GM18867 (cell line): ENCODE measurements at regions not wholly inside any gene's neighbourhood (a gene's known extent, or its start where the extent isn't known, plus 50 kb on each side); places are given as distances from the start of the nearest gene placed in this dataset.
"Not testable (repeated sequence)": the region's sequence is repeated elsewhere in the genome, so short reads cannot be mapped to it uniquely, and the experiment has no call there.

Source experiments
- ATAC-seq: cut with Tn5 transposase; IDR thresholded peaks from one replicate; pipeline ENCODE4 v1.9.1; 2021; ENCODE audit warnings: mild to moderate bottlenecking, moderate library complexity; ENCODE audit not compliant: unreplicated experiment

DNA sequence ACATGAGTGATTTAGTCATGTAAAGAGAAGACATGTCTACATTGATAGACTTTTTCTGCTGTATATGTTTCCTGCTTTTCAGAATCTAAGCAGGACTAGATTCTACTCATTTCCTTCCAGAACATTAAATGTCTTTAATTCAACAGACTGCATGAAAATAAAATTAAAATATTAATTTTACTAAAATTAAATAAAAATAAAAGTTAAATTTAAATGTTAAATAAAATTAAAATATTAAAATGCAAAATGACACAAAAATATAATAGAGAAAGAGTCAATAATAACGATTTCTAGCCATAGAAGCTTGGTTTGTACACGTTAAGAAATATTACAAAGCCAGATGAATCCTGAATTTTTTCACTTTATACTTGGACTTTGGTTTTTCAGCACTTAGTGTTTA is 552.8 kb upstream of the NR5A2 start:
- no peak for ATAC-seq

DNA sequence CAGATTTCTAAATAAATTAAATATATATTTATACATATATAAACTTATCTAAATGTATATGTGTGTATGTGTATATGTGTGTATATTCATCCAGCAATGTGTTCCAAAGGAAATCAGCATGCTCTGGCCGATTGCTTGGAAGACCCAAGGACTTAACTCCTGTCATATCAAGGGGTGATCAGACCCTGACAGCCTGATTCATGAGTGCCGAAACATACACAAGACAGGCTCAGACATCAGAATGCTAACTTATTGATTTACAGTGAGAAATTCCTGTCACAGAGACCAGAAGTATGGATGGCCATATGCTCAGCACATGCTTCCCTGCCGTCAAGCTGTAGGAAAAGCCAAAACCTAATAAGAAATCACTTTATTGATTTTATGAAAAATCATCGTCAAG is 545.1 kb upstream of the NR5A2 start:
- ATAC-seq, result no peak

DNA sequence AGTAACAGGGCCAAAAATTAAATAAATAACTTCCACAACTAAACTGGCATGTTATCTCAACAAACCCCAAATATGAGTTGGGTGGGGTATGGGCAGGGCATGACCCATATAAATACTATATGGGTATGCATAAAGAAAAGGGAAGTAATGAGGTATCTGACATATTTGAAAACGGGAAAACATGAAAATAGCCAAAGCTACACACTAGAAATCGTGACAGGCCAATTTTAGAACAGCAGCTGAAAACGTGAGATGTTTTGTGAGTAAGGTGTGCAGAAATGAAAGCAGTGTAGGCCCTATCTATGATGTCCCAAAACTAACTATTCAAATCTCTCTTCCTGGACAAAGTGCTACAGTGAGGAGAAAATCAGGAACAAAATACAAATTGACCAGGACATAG is 537.9 kb upstream of the NR5A2 start:
- no peak for ATAC-seq

DNA sequence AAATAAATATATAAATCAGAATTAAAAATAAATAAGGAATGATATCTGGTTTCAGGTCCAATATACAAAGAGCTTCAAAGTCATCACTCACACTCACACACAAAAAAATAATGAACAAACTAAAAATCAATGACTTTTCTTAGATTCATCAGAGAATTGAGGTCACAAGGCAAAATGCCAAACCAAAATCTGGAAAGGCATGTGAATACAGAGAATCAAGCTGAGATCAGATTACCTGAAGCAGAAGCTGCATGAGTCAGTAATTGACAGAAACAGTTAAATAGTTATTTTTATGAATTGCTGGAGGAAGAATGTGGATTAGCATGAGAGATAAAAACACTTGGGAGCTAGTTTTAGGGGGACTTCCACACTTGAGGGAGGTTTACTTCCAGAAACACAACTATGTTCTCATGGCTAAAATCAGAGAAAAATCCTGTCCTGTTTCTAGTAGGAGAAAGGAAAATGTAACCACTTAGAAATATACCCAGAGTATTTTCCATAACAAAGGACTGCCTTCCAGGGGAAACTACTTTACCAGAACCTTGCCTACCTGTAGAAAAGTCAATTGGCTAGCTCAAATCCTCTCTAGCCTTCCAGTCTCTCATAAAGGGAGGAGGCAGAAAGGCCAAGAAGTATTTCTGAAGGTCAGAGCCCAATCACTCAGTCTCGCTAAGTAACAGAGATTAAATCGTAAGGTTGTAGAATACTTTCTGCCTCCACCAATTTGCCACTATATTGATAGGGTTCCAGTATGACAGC is 536.6 kb upstream of the NR5A2 start:
- no peak for ATAC-seq

DNA sequence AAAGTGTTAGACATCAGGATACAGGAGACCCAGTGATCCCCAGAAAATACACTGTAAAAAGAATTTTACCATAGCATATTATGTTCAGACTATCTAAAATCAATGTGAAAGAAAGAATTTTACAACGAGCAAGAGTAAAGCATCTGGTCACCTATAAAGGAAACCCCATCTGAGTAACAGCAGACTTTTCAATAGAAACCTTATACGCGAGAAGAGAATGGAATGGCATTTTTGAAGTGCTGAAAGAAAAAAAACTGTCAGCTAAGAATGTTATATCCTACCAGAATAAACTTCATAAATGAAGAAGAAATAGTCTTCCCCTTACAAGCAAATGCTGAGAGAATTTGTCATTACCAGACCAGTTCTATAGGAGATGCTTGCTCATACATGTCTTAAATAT is 532.1 kb upstream of the NR5A2 start:
- no peak for ATAC-seq

DNA sequence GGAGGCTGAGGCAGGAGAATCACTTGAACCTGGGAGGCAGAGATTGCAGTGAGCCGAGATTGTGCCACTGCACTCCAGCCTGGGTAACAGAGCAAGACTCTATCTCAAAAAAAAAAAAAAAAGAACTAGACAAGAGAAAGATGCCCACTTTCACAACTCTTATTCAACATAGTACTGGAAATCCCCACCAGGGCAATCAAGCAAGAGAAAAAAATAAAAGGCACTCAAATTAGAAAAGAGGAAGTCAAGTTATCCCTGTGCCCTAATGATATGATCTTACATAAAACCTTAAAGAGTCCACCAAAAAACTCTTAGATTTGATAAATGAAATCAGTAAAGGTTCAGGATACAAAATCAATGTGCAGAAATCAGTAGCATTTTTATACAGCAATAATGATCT is 528.7 kb upstream of the NR5A2 start:
- not testable (repeated sequence) for ATAC-seq

DNA sequence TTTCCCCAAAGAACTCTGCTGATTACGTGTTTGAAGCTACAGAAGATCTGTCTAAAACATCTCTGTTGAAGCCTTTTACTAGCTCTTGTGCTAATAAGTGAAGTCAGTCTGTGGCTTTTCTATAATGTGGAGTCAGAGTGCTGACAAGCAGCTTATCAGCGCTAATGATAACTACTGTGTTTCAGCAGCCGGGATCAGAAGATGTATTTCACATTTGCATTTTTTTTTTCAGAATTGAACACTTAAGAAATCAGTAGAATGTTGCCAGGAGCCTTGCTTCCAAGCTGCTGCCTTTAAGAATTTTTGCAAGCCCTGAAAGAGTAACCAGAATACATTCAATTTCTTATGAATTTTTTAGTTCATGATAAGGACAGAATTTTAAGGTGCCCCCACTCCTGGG is 519.4 kb upstream of the NR5A2 start:
- no peak for ATAC-seq

DNA sequence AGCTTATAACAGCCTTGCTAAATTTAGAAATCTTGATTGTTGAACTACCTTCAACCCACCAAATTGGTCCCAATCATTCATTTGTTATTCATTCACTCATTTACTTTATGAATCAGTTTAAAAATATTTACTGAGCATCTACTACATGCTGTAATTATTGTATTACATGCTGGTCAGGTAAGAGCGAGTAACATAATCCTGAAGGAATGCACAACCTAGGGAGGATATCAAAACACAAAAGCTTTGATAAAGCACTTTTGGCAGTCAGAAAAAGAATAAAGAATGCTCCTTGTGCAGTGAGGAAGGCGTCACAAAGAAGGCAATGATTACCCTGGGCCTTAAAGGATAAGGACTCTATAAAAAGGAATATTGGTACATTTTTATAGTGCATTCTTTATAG is 518.9 kb upstream of the NR5A2 start:
- no peak for ATAC-seq

DNA sequence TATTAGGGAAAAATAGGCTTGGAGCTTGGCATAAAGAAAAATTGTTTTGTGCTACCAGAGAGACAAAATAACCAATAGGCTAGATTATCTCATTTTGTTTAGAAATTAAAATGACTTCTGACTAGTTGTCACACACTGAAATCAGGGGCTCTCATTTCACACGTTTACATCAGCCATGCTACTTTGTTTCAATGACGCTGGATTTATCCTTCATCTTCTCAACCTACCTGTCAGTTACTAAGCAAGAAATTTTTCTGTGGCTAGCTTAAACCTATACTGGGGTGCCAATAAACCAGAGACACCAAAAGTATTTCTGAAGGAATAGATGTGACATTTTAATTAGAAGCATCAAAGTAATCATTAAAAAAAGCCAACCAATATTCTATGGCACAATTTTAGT is 518.1 kb upstream of the NR5A2 start:
- no peak for ATAC-seq

DNA sequence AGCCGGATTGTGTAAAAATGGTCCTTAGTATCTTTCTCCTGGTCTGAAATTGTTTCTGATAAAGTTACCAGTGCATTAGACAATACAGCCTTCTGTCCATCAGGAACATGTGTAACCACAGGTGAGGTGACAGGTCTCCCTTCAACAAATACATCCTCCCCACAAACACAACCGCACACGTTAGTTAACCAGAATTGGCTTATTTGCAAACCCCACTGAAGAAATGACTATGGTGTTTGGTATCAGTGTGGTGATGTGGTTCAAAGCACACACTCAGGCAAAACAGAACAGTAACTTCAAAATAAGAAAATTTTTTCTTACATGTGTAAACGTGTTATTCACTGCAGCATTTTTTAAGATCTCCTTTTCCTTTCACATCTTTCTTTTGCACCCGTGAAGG is 517.2 kb upstream of the NR5A2 start:
- peak; percentile 90 for ATAC-seq

DNA sequence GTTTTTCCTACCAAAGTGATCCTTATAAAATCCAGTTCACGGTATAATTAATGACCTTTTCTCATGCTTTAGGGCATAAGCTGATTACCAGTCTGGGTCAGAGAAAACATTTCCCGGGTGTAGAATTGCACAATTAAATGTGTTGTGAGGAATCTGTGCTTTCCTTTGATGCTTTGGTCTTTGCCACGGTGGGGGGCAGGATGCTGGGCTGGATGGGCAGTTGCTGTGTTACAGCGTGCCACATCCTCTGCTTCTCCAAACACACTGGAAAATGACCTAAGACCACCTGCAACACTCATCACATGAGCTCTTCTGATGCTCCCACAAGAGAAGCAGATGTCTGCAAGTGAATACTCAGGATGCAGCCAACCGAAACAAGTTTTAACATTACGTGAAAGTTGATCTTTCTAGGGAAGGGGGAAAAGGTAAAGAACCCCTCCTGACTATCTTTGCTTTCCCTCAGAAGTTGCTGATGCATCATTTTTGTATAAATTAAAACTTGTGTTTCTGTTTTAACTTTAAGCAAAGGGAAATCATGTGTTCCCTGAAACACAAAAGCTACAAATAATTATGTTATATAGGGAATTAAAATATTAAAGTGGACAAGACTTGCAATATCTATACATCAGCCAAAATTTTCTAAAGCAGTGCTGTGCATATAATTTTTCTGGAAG is 515.3 kb upstream of the NR5A2 start:
- no peak for ATAC-seq

DNA sequence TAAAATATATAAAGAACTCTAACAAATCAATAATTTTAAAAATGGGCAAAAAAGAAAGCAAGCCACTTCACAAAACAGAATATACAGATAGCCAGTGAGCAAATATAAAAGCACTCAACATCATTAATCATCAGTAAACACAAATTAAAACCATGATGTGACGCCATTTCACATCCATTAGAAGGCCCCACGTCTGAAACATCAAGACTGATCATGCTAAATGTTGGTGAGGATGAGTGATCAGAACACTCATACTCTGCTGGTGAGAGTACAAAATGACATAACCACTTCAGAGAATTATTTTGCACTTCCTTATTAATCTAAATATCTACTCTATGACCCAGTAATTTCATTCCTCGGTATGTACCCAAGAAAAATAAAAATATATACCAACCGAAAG is 512.2 kb upstream of the NR5A2 start:
- ATAC-seq, result no peak

DNA sequence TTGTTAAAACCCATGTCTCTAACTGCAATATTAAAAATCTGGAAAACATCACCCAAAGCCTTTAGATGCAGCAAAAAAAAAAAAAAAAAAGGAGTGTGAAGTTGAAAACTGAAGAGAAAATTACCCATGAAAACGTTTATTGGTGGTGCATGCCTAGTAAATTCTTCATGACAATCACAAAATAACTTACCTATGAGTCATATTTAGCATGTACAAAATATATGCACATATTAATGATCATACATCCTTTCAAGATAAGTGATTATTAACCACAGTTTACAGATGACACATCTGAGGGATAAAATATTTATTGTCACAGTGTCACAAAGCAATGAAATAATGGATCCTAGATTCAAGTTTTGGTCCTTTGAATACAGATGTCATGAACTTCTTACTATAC is 505.2 kb upstream of the NR5A2 start:
- ATAC-seq, result no peak

DNA sequence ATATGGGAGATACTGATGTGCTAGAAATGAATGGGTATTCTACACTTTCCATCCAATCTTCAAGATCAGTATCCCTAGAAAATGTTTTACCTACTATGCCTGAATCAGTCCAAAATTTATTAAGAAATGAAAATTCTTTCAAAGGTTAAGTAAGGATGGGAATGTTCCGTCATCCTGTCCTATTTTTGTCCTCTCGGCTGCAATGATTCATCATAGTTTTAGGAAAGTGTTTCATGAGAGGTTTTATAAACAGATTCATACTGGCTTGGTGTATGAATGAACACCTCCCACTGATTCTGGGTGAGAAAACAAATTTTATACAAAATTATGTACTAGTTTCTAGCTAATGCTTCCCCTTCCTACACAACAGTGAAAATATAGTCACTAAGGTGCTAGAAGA is 504.6 kb upstream of the NR5A2 start:
- no peak for ATAC-seq

DNA sequence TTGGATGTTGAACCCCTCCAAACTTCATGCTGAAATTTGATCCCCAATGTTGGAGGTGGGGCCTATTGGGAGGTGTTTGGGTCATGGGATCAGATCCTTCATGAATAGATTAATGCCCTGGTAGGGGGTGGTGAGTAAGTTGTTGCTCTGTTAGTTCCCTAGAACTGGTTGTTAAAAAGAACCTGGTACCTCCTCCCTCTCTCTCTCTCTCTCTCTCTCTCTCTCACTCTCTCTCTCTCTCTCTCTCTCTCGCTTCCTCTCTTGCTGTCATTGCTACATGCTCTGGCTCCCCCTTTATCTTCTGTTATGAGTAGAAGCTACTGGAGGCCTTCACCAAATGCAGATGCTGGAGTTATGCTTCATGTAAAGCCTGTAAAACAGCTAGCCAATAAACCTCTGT is 498.2 kb upstream of the NR5A2 start:
- no peak for ATAC-seq

DNA sequence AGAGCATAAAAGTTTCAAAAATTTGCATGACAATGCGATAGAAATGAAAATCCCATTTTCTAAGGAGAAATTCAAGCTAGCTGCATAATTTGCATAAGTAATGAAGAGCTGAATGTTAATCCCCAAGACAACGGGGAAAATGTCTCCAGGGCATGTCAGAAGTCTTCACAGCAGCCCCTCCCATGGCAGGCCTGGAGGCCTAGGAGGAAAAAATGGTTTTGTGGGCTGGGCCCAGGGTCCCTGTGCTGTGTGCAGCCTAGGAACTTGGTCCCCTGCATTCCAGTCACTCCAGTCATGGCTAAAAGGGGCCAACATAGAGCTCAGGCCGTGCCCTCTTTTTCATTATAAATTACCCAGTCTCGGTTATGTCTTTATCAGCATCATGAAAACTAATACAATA is 494.1 kb upstream of the NR5A2 start:
- not testable (repeated sequence) for ATAC-seq

DNA sequence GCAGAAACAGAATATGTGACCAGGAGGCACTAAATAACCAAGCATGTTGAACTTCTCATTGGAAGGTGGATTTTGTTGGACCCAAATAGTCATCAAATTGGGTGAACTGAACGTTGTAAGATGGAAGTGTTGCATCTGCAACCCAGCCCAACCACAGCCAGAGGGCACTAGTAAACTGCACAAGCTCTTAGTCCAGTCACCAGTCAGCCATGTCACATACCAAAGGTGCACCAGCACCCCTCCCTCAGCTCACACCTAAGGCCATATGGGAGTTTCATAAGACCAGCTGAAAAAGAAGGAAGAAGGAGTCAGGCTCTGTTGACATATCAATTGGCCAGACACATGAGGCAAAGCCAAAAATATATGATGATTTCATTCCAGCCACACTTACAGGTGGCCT is 481.7 kb upstream of the NR5A2 start:
- peak; percentile 67 for ATAC-seq

DNA sequence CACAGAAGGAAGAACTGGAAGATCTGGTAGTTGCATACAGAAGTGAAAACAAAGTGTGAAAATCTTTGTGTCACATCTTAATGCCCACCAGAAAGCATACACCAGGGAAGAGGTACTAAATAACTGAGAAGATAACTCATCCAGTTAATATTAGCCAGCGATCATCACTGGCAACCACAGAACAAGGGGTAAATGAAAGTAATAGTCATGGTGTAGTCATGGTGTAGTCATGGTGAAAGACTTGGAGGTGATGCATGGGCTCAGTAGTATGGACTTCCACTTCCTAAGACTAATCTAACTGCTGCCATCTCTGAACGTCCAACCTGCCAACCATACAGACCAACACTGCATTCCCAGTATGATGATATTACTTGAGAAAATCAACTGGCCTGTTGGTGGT is 481.2 kb upstream of the NR5A2 start:
- peak; percentile 63 for ATAC-seq

DNA sequence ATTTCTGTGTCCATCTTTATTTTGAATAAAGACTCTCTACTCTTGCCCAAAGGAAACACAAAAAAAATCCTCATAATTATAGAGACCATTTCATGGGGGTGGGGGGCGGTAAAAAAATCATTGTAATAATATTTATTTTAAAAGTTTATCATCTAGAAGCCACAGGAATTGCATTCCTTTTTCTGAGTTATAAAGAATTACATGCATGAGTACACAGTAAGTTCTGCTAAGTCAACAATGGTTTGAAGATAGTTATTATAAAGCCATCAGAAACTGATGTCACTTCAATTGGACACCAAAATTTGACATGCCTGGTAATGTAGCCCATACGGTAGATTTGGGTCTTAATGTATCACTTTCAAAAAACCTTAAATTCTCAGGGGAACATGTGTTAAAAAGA is 478.1 kb upstream of the NR5A2 start:
- ATAC-seq, result no peak

DNA sequence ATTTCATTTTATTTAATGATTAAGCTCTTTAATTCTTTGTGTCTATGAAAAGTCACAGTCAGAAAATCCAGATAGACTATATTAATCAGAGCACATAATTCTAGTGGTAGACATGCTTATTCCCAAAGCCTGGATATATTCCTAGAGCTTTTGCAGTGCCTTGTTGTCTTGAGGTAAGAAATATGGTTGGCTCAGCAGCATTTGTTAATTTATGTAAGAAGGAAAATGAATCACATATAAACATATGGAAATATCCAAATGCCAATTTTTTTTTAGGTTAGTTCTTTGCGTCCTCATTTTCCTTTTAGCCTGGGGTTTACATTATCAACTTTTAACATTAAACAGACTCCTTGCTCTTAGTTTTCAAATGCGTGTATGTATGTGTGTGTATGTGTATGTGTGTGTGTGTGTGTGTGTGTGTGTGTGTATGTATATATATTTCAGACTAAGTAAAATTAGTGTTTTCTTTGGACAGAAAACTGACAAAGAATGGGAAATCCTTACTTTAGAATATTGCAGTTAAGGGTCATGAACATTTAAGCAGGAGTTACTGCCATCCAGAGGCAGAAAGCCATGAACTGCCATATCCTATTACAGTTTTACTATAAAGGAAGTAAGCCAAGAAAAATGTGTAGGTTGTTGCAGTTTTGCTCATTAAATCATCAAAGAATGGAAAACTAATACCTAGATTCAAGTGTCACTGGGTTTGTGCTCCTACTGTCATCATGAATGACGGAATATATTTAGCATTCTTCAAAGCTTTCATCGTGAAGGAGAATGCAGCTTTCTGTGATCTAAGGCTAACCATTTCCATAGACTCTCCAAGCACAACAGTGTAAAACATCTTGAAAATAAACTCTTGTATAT is 477.1 kb upstream of the NR5A2 start:
- ATAC-seq, result no peak

DNA sequence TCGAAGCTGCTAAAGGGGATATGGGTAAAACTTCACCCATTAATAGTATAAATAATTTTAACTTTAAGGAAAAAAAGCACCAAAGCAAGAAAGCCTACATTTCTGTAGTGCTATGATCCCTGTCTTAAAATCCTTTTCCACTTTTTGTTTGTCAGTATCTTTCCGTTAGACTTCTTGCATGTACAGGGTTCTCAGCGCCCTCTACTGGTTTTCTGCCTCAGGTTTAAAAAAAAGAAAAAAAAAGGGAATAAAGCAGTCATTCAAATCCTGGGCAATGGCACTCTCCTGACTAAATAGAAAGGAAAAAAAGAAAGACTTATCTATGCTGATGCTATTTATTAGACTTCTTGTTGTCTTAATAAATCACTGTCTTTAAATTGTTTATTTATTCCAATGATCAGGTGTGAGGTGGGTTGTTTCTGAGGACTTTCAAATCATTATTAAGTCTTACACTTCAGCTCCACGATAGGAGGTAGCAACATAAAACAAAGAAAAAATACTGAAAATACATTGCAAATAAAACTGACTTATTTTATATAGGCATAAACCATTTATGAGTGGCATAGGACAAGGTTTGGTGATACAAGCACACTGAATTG is 475.4 kb upstream of the NR5A2 start:
- ATAC-seq, result peak; percentile 54
